ENCODE measurements at regions not wholly inside any gene's neighbourhood (a gene's known extent, or its start where the extent isn't known, plus 50 kb on each side); places are given as distances from the start of the nearest gene placed in this dataset.

DNA sequence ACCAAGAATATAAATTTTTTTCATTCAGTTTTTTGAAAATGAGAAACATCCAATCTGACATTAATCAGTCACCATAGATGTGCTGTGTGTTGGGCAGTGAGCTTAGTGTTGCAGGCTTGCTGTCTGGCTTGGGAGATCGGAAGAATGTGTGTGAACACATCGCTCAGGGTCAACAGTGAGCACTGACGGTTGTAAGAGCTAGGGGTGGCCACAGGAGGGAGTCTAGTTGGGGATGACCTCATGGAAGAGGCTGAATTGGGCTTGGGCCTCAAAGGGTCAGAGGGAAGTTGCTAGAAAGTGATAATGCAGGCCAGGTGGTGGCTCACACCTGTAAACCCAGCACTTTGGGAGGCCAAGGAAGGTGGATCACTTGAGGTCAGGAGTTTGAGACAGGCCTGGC, 375.4 kb downstream of the DDX10 start:
- no peaks in the 10 kb centered on the region for H3K9me3 ChIP-seq (ENCODE audit: severe bottlenecking)
- TF ChIP-seq, protein P1, sequence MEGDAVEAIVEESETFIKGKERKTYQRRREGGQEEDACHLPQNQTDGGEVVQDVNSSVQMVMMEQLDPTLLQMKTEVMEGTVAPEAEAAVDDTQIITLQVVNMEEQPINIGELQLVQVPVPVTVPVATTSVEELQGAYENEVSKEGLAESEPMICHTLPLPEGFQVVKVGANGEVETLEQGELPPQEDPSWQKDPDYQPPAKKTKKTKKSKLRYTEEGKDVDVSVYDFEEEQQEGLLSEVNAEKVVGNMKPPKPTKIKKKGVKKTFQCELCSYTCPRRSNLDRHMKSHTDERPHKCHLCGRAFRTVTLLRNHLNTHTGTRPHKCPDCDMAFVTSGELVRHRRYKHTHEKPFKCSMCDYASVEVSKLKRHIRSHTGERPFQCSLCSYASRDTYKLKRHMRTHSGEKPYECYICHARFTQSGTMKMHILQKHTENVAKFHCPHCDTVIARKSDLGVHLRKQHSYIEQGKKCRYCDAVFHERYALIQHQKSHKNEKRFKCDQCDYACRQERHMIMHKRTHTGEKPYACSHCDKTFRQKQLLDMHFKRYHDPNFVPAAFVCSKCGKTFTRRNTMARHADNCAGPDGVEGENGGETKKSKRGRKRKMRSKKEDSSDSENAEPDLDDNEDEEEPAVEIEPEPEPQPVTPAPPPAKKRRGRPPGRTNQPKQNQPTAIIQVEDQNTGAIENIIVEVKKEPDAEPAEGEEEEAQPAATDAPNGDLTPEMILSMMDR (IDR thresholded peaks at IDR 0.05; ENCODE audit: poor library complexity, severe bottlenecking) = peak; percentile 10
- no peaks in the 10 kb centered on the region for H3K27me3 ChIP-seq (ENCODE audit: insufficient read depth, poor library complexity, severe bottlenecking)
- no peak overlapping the region for H3K27ac ChIP-seq (ENCODE audit: poor library complexity, severe bottlenecking)
- H3K4me1 ChIP-seq (ENCODE audit: insufficient read depth, poor library complexity, severe bottlenecking) = no peaks in the 10 kb centered on the region
- H3K36me3 ChIP-seq (ENCODE audit: low read depth) = no peaks in the 10 kb centered on the region
- ATAC-seq (ENCODE audit: low read depth) = no peak
- DNase-seq (ENCODE audit: low spot score) = no peak
- H3K4me3 ChIP-seq (ENCODE audit: severe bottlenecking) = no peak overlapping the region

GRCh38 chr11:109041876-109042275, 377.0 kb downstream of the DDX10 start:
- no peaks in the 10 kb centered on the region for H3K36me3 ChIP-seq (ENCODE audit: low read depth)
- H3K27ac ChIP-seq (ENCODE audit: poor library complexity, severe bottlenecking) = no peak overlapping the region
- no peaks in the 10 kb centered on the region for H3K27me3 ChIP-seq (ENCODE audit: insufficient read depth, poor library complexity, severe bottlenecking)
- TF ChIP-seq, protein P1 (IDR thresholded peaks at IDR 0.05; ENCODE audit: poor library complexity, severe bottlenecking) = no peak
- DNase-seq (ENCODE audit: low spot score) (no peak), ATAC-seq (ENCODE audit: low read depth) (no peak)
- no peaks in the 10 kb centered on the region for H3K9me3 ChIP-seq (ENCODE audit: severe bottlenecking)
- H3K4me1 ChIP-seq (ENCODE audit: insufficient read depth, poor library complexity, severe bottlenecking) = no peaks in the 10 kb centered on the region
- H3K4me3 ChIP-seq (ENCODE audit: severe bottlenecking) = no peak overlapping the region

DNA sequence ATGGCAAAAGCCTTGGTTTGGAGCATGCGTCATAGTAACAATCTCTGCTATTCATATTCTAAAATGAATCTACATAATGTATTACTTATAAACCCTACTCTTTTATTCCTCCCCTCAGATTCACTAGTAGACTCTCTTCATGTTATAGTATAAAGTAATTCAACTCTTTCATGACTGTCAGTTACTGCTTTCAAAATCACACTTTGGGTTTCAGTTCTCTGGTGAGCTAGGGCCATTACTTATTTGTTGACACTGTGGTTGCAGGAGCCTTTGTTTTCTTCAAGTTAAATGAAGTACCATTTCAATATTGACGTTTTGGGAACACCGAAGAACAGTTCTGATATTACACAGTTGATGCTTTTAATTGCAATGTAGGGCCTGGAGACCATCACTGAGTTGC, 378.4 kb downstream of the DDX10 start:
- no peaks in the 10 kb centered on the region for H3K27me3 ChIP-seq (ENCODE audit: insufficient read depth, poor library complexity, severe bottlenecking)
- H3K4me1 ChIP-seq (ENCODE audit: insufficient read depth, poor library complexity, severe bottlenecking) = no peaks in the 10 kb centered on the region
- H3K36me3 ChIP-seq (ENCODE audit: low read depth) = no peaks in the 10 kb centered on the region
- DNase-seq (ENCODE audit: low spot score) (no peak), ATAC-seq (ENCODE audit: low read depth) (no peak)
- no peak overlapping the region for H3K27ac ChIP-seq (ENCODE audit: poor library complexity, severe bottlenecking)
- TF ChIP-seq, protein P1 (IDR thresholded peaks at IDR 0.05; ENCODE audit: poor library complexity, severe bottlenecking) = no peak
- no peaks in the 10 kb centered on the region for H3K9me3 ChIP-seq (ENCODE audit: severe bottlenecking)
- no peak overlapping the region for H3K4me3 ChIP-seq (ENCODE audit: severe bottlenecking)

DNA sequence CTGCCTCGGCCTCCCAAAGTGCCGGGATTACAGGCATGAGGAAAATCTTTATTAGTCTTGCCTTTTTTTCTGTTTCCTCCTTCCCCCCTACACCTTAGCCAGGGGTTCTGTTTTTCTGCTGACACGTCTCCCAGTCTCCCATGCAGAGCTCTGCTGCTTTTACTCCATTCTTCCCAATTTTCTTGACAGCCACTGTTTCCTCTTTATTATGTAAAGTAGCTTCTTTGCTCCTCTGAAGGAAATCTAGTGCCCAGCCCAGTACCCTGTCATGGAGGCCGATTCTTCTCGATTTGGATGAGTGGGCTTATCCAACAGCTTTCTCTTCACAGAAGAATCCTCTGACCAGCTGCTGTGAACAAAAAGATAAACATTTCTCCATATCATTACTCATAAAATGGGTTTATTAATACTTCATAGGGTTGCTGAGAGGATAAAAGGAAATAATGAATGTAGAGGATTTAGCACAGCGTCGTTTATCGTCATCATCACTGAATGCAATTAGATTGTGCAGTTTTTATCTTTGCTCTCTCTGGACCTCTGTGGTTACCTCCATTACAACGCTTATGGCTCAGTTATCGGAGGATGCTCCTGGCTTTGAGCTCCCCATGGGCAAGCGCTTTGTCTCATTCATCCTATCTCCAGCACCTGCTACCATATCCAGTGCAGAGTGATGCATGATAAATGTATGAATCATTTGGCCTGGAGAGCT, 375.6 kb upstream of the C11orf87 start:
- TF ChIP-seq, protein P1 (IDR thresholded peaks at IDR 0.05; ENCODE audit: poor library complexity, severe bottlenecking) = no peak
- Histone ChIP-seq H3K27me3 (ENCODE audit: insufficient read depth, poor library complexity, severe bottlenecking) (no peaks in the 10 kb centered on the region), H3K4me3 (ENCODE audit: severe bottlenecking) (no peak overlapping the region), H3K9me3 (ENCODE audit: severe bottlenecking) (no peaks in the 10 kb centered on the region), H3K36me3 (ENCODE audit: low read depth) (no peaks in the 10 kb centered on the region), H3K4me1 (ENCODE audit: insufficient read depth, poor library complexity, severe bottlenecking) (no peaks in the 10 kb centered on the region), H3K27ac (ENCODE audit: poor library complexity, severe bottlenecking) (no peak overlapping the region)
- ATAC-seq (ENCODE audit: low read depth) = no peak
- DNase-seq (ENCODE audit: low spot score) = no peak

GRCh38 chr11:109048098-109048497, 373.9 kb upstream of the C11orf87 start:
- Histone ChIP-seq H3K27me3 (ENCODE audit: insufficient read depth, poor library complexity, severe bottlenecking) (no peaks in the 10 kb centered on the region), H3K27ac (ENCODE audit: poor library complexity, severe bottlenecking) (no peak overlapping the region), H3K4me3 (ENCODE audit: severe bottlenecking) (no peak overlapping the region), H3K4me1 (ENCODE audit: insufficient read depth, poor library complexity, severe bottlenecking) (no peaks in the 10 kb centered on the region), H3K9me3 (ENCODE audit: severe bottlenecking) (no peaks in the 10 kb centered on the region), H3K36me3 (ENCODE audit: low read depth) (no peaks in the 10 kb centered on the region)
- DNase-seq (ENCODE audit: low spot score) (no peak), ATAC-seq (ENCODE audit: low read depth) (no peak)
- TF ChIP-seq, protein P1 (IDR thresholded peaks at IDR 0.05; ENCODE audit: poor library complexity, severe bottlenecking) = no peak
